Stimulated activated naive CD8-positive, alpha-beta T cell treated with anti-CD3 and anti-CD28 coated beads, Interleukin-15, Interleukin-2, amounts not matched to agents 100 ng/mL and 50 ng/mL, for 24 hours (primary cell): ENCODE measurements at regions not wholly inside any gene's neighbourhood (a gene's known extent, or its start where the extent isn't known, plus 50 kb on each side); places are given as distances from the start of the nearest gene placed in this dataset.

Experiments
- H3K27ac Mint-ChIP-seq: one replicate; pipeline ENCODE4 v1.8.0; 2021; ENCODE audit warnings: mild to moderate bottlenecking, mixed read lengths
- H3K27me3 Mint-ChIP-seq: one replicate; pipeline ENCODE4 v1.8.0; 2021; ENCODE audit warnings: mixed read lengths
- H3K36me3 Mint-ChIP-seq: one replicate; pipeline ENCODE4 v1.8.0; 2021; ENCODE audit warnings: low read depth, mixed read lengths
- H3K4me1 Mint-ChIP-seq: one replicate; pipeline ENCODE4 v1.8.0; 2021; ENCODE audit warnings: low read depth, mixed read lengths
- H3K4me3 Mint-ChIP-seq: one replicate; pipeline ENCODE4 v1.8.0; 2021; ENCODE audit warnings: mild to moderate bottlenecking, mixed read lengths
- H3K9me3 Mint-ChIP-seq: one replicate; pipeline ENCODE4 v1.8.0; 2021; ENCODE audit warnings: mixed read lengths

GRCh38 chr6:45739058-45739457, 276.6 kb downstream of the CLIC5 start:
- no peak overlapping the region for H3K27ac Mint-ChIP-seq
- H3K9me3 Mint-ChIP-seq = no peaks in the 10 kb centered on the region
- H3K27me3 Mint-ChIP-seq = peaks cover 7% of the 10 kb centered on the region
- H3K36me3 Mint-ChIP-seq = no peaks in the 10 kb centered on the region
- peaks cover 57% of the 10 kb centered on the region for H3K4me1 Mint-ChIP-seq
- no peak overlapping the region for H3K4me3 Mint-ChIP-seq

DNA sequence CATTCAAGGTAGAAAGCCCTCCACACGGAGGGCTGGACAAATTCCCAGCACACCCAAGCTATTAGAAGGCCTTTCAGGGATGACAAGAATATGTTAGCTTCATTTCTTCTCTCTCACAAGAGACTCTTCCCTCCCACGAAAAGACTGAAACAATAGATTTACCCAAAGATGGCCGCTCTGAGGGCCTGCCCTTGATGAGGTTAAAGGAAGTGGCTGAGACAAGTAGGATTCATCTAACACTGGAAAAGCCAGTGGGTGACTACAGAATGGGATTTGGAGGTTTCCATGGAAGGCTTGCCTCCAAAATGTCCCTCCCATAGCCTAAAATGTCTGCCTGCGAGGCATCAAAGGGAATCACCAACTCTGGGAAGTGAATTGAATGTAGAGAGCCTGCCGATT, 277.6 kb downstream of the CLIC5 start:
- Mint-ChIP-seq H3K36me3 (no peaks in the 10 kb centered on the region), H3K9me3 (no peaks in the 10 kb centered on the region), H3K4me3 (peak overlapping the region; percentile 44), H3K27me3 (peaks cover 12% of the 10 kb centered on the region), H3K27ac (peak overlapping the region; percentile 84), H3K4me1 (peaks cover 64% of the 10 kb centered on the region)

DNA sequence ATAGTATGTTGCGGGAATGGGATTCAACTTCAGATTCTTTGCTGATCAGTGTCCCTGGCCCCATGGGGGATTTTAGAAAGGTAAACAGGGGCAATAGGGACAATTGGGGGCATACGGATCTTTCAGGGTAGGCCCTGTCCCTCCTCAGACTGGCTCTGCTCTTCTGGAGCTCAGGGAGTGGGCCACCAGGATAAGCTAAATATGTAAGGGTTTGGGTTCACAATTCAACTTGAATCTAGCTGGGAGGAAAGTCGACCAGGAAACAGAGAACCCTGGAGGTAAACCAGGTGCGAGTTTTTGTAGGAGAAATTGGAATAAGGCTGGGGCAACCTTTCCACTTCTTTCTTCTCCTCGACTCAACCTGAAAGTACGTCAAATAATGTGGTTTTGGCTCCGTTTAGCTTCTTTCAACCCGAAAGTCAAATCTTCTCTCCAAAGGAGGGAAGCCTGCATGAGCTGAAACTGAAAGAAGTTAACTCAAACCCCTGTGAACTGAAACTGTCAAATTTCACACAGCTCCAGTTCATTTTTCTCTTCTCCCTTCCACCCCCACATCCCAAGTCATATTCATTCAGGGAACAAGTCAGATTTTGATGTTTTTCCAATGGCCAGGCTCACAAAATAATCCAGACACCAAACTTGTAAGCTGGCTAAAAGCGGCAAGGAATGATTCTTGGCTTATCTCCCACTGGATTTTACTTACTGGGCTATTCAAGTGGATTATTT, 278.2 kb downstream of the CLIC5 start:
- Mint-ChIP-seq H3K27me3 (peaks cover 12% of the 10 kb centered on the region), H3K9me3 (no peaks in the 10 kb centered on the region), H3K36me3 (no peaks in the 10 kb centered on the region), H3K4me3 (peak overlapping the region; percentile 44), H3K27ac (peak overlapping the region; percentile 84), H3K4me1 (peaks cover 69% of the 10 kb centered on the region)

GRCh38 chr6:45736134-45736533, 279.5 kb downstream of the CLIC5 start:
- H3K4me1 Mint-ChIP-seq = peaks cover 56% of the 10 kb centered on the region
- H3K9me3 Mint-ChIP-seq = no peaks in the 10 kb centered on the region
- H3K4me3 Mint-ChIP-seq = no peak overlapping the region
- peak overlapping the region; percentile 84 for H3K27ac Mint-ChIP-seq
- peaks cover 12% of the 10 kb centered on the region for H3K27me3 Mint-ChIP-seq
- no peaks in the 10 kb centered on the region for H3K36me3 Mint-ChIP-seq

DNA sequence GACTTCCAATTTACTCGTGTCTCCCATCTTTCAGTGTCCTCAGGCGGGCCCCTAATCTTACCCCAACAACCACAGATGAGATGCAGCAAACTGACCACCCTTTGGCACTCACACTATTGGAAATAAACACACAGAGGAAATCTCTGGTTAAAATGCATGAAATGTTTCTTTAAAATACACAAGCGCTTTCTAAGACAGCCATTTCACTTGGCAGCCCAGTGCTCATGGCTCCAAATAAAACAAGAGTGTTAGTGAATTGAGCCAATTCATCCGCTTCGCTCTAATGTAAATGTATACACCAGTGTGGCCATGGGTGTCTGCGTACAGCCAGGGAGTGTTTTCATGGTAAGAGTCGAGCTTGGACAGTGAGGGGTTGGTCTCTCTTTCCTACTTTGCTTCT, 282.9 kb downstream of the CLIC5 start:
- H3K4me3 Mint-ChIP-seq = no peak overlapping the region
- H3K27me3 Mint-ChIP-seq = peaks cover 12% of the 10 kb centered on the region
- no peak overlapping the region for H3K27ac Mint-ChIP-seq
- H3K4me1 Mint-ChIP-seq = peaks cover 37% of the 10 kb centered on the region
- no peaks in the 10 kb centered on the region for H3K36me3 Mint-ChIP-seq
- no peaks in the 10 kb centered on the region for H3K9me3 Mint-ChIP-seq

DNA sequence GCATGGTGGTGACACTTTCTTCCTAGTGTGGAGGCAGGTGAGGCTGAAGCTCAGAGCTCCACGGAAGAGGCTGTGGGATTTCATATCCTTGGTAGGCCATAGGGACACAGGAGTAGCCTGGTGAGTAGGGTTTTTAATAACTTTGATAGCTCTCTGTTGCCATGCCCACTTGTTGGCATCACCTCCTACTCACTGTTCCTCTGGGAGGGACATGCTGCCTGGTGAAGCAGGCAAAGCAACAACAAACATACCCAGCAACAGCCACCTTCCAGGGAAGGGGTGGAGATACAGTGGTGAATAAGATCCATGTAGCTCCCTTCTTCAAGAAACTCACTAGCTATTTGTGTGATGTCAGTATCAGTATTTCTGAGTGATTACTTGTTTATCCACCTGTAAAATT, 285.4 kb downstream of the CLIC5 start:
- no peak overlapping the region for H3K4me3 Mint-ChIP-seq
- H3K27ac Mint-ChIP-seq = no peak overlapping the region
- H3K36me3 Mint-ChIP-seq = no peaks in the 10 kb centered on the region
- H3K4me1 Mint-ChIP-seq = peaks cover 12% of the 10 kb centered on the region
- no peaks in the 10 kb centered on the region for H3K9me3 Mint-ChIP-seq
- peaks cover 12% of the 10 kb centered on the region for H3K27me3 Mint-ChIP-seq

GRCh38 chr6:45728674-45729073, 287.0 kb downstream of the CLIC5 start:
- Mint-ChIP-seq H3K9me3 (no peaks in the 10 kb centered on the region), H3K27me3 (peaks cover 1% of the 10 kb centered on the region), H3K27ac (no peak overlapping the region), H3K36me3 (no peaks in the 10 kb centered on the region), H3K4me1 (peaks cover 8% of the 10 kb centered on the region), H3K4me3 (no peak overlapping the region)

DNA sequence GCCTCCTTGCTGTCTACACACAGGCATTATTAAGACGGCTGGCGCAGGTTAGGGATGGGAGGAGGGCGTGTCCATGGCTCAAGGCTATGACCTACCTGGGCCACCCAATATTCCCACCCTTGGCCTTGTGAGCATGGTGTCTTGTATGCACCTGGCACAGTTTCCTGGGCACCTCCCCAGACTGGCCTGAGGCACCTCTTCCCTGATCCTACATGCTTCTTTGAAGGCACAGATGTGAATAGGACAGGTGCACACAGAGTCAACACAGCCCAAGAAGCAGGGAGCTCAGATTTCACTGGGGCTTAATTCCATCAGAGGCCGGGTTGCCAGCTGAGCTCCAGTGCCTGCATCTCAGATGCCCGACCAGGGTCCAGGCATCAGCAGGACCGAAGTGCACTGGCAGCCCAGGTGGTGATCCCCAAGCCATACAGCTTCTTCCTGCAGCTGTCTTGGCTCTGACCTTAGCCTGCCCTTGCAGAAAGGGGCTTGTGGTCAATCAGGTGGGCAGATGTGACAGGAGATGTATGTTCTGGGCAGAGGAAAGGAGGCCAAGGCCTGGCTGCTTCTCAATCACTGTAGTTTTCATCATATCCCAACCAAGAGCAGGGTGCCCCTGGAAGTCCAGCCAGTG, 287.7 kb downstream of the CLIC5 start:
- no peak overlapping the region for H3K27ac Mint-ChIP-seq
- peaks cover 4% of the 10 kb centered on the region for H3K4me1 Mint-ChIP-seq
- H3K4me3 Mint-ChIP-seq = no peak overlapping the region
- peaks cover 3% of the 10 kb centered on the region for H3K9me3 Mint-ChIP-seq
- H3K36me3 Mint-ChIP-seq = peaks cover 2% of the 10 kb centered on the region
- no peaks in the 10 kb centered on the region for H3K27me3 Mint-ChIP-seq

GRCh38 chr6:45727228-45727627, 288.4 kb downstream of the CLIC5 start:
- Mint-ChIP-seq H3K4me3 (no peak overlapping the region), H3K9me3 (peaks cover 6% of the 10 kb centered on the region), H3K4me1 (no peaks in the 10 kb centered on the region), H3K27ac (no peak overlapping the region), H3K27me3 (no peaks in the 10 kb centered on the region), H3K36me3 (peaks cover 5% of the 10 kb centered on the region)

DNA sequence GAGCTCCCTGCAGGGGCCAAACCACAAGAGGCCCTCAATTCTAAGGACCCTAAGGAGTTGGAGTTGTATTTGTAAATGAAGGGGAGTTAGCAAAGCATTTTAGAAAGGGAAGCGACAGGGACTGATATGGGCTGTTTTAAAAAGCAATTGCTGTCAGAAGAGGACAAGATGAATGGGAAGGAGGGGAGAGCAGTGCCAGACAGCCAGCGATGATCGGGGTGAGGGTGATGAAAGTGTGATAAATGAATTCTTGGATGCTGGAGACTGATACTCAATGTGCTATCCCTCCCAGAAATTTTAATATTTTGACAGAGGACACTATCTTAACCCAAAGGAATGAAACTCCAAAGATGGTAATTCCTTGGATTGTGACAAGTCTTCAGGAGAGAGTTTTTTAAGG, 289.2 kb downstream of the CLIC5 start:
- H3K27ac Mint-ChIP-seq = no peak overlapping the region
- H3K27me3 Mint-ChIP-seq = no peaks in the 10 kb centered on the region
- H3K4me3 Mint-ChIP-seq = no peak overlapping the region
- H3K36me3 Mint-ChIP-seq = peaks cover 5% of the 10 kb centered on the region
- H3K4me1 Mint-ChIP-seq = no peaks in the 10 kb centered on the region
- H3K9me3 Mint-ChIP-seq = peaks cover 6% of the 10 kb centered on the region

GRCh38 chr6:45724511-45724910, 291.1 kb downstream of the CLIC5 start:
- Mint-ChIP-seq H3K4me1 (no peaks in the 10 kb centered on the region), H3K27ac (no peak overlapping the region), H3K36me3 (peaks cover 5% of the 10 kb centered on the region), H3K9me3 (peaks cover 6% of the 10 kb centered on the region), H3K4me3 (no peak overlapping the region), H3K27me3 (no peaks in the 10 kb centered on the region)

DNA sequence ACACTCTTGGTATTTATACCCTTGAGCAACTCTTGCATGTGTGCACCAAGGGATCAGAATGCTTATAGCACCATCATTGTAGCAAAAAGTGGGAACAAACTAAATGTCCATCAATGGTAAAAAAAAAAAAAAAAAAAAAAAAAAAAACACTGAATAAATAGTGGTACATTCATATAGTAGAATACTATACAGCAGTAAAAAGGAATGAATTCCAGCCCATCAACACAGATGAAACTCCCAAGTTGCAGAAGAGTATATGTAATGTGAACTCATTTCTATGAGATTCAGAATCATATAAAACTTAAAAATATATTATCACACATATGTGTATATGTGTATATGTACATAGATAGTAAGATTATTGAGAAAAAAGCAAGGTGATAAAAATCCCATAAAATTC, 291.6 kb downstream of the CLIC5 start:
- H3K36me3 Mint-ChIP-seq = peaks cover 5% of the 10 kb centered on the region
- no peak overlapping the region for H3K27ac Mint-ChIP-seq
- H3K27me3 Mint-ChIP-seq = no peaks in the 10 kb centered on the region
- H3K4me1 Mint-ChIP-seq = no peaks in the 10 kb centered on the region
- peaks cover 6% of the 10 kb centered on the region for H3K9me3 Mint-ChIP-seq
- no peak overlapping the region for H3K4me3 Mint-ChIP-seq

DNA sequence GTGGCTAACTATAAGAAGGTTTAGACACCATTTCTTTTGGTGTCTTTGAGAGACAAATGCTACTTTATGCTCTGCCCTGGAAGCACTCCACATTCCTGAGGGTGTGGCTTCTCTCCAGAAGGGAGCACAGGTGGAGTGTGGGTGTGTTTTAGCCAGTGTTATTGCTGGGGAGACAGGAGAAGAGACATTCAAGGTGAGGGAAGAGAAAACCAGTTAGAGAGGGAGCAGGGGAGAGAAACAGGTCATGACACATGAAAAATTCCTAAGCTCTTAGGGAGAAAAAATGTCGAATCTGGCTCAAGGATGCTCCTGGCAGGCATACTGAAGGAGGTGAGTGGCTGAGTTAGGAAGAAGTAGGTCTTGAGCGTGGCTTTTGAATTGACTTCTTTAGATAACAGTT, 292.8 kb downstream of the CLIC5 start:
- H3K9me3 Mint-ChIP-seq = peaks cover 6% of the 10 kb centered on the region
- no peaks in the 10 kb centered on the region for H3K4me1 Mint-ChIP-seq
- H3K27me3 Mint-ChIP-seq = no peaks in the 10 kb centered on the region
- H3K4me3 Mint-ChIP-seq = no peak overlapping the region
- H3K36me3 Mint-ChIP-seq = peaks cover 5% of the 10 kb centered on the region
- H3K27ac Mint-ChIP-seq = no peak overlapping the region

DNA sequence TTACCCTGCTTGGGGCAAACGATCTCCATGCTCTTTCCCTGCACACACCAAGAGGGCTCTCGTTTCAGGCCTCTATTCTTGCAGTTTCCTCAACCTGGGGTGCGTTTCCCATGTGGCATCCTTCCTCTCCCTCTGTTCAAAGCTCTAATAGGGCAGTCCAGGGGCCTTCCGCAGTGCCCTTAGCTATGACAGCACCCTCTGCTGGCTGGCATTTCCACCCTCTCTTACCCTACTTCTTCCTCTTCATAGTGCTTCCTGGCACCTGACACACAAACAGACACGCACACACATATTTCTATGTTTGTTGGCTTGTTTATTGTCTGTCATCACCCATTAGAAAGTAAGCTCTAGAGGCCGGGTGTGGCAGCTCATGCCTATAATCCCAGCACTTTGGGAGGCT, 294.0 kb downstream of the CLIC5 start:
- Mint-ChIP-seq H3K27me3 (no peaks in the 10 kb centered on the region), H3K9me3 (peaks cover 6% of the 10 kb centered on the region), H3K36me3 (peaks cover 5% of the 10 kb centered on the region), H3K4me3 (no peak overlapping the region), H3K4me1 (peaks cover 11% of the 10 kb centered on the region), H3K27ac (no peak overlapping the region)

GRCh38 chr6:45718871-45719270, 296.8 kb downstream of the CLIC5 start:
- H3K27me3 Mint-ChIP-seq = no peaks in the 10 kb centered on the region
- H3K9me3 Mint-ChIP-seq = peaks cover 6% of the 10 kb centered on the region
- no peak overlapping the region for H3K27ac Mint-ChIP-seq
- H3K4me1 Mint-ChIP-seq = peaks cover 39% of the 10 kb centered on the region
- peaks cover 5% of the 10 kb centered on the region for H3K36me3 Mint-ChIP-seq
- no peak overlapping the region for H3K4me3 Mint-ChIP-seq

DNA sequence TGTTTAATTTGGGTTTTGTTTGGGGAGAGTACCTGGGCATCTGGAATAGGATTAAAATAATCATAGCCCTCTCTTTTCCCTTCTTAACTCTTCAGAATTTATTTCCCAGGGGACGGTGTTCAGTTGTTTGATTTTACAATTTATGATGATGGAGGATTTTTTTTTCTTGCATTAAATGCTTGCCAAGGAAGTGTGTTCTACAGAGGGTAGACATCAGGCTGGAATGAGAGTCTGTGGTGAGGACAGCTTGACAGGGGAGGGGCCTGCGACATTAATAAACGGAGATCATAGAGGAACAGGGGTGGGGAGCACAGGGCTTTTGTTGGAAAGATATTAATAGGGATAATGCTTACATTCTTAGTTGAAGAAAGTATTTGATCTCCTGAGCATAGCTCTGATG, 297.5 kb downstream of the CLIC5 start:
- H3K4me3 Mint-ChIP-seq = no peak overlapping the region
- peaks cover 6% of the 10 kb centered on the region for H3K9me3 Mint-ChIP-seq
- H3K4me1 Mint-ChIP-seq = peaks cover 46% of the 10 kb centered on the region
- peaks cover 5% of the 10 kb centered on the region for H3K36me3 Mint-ChIP-seq
- H3K27ac Mint-ChIP-seq = no peak overlapping the region
- no peaks in the 10 kb centered on the region for H3K27me3 Mint-ChIP-seq
